ENCODE measurements at regions not wholly inside any gene's neighbourhood (a gene's known extent, or its start where the extent isn't known, plus 50 kb on each side); places are given as distances from the start of the nearest gene placed in this dataset.

- FAIRE-seq (no peak), ATAC-seq (no peak), DNase-seq (ENCODE audit: low read depth in 1 of 2, low spot score in 1 of 2) (no peak)
- TF ChIP-seq RFX5 (IDR thresholded peaks at IDR 0.05) (no peak), MAFK (IDR thresholded peaks at IDR 0.05; ENCODE audit: partially characterized antibody) (no peak), MAZ (IDR thresholded peaks at IDR 0.05; ENCODE audit: borderline replicate concordance, low read depth, low read length) (no peak)
- ChIA-PET CTCF (no interaction called here), POLR2A (no interaction called here)
- Histone ChIP-seq H3K9me3 (no peaks in the 10 kb centered on the region), H3K4me3 (no peak overlapping the region), H3K4me2 (no peak overlapping the region), H3K27ac (no peak overlapping the region), H3K4me1 (no peaks in the 10 kb centered on the region)
- WGBS (ENCODE audit: missing lambda C conversion rate): 42% methylated on average over 2 of the region's 2 CpGs
Measured at GRCh38 chr13:68292601-68293000, 1062.5 kb upstream of the PCDH9 start.

GRCh38 chr13:68291595-68291994 lies 1061.5 kb upstream of the PCDH9 start:
- no peak overlapping the region for H3K4me3 ChIP-seq
- H3K27ac ChIP-seq: no peak overlapping the region
- no peak overlapping the region for H3K4me2 ChIP-seq
- FAIRE-seq: no peak
- CTCF ChIA-PET: no interaction called here
- POLR2A ChIA-PET: no interaction called here
- TF ChIP-seq NR3C1 (IDR thresholded peaks at IDR 0.05): no peak
- no peak for TF ChIP-seq PHF8 (IDR thresholded peaks at IDR 0.05; ENCODE audit: borderline replicate concordance, low read depth)
- no peak for TF ChIP-seq BHLHE40 (IDR thresholded peaks at IDR 0.05; ENCODE audit: low read depth, low read length)
- 34% methylated on average over 3 of the region's 4 CpGs for WGBS (ENCODE audit: missing lambda C conversion rate)
- DNase-seq (ENCODE audit: low read depth in 1 of 2, low spot score in 1 of 2): no peak
- ATAC-seq: no peak
- no peaks in the 10 kb centered on the region for H3K9me3 ChIP-seq
- H3K4me1 ChIP-seq: no peaks in the 10 kb centered on the region

GRCh38 chr13:68275758-68276157 lies 1045.6 kb upstream of the PCDH9 start:
- Histone ChIP-seq H3K4me3 (no peak overlapping the region), H3K9me3 (no peaks in the 10 kb centered on the region), H3K4me1 (no peaks in the 10 kb centered on the region), H3K4me2 (no peak overlapping the region), H3K27ac (no peak overlapping the region)
- FAIRE-seq: no peak
- WGBS (ENCODE audit: missing lambda C conversion rate): 90% methylated on average over 1 of the region's 1 CpG
- ATAC-seq: no peak
- DNase-seq (ENCODE audit: low read depth in 1 of 2, low spot score in 1 of 2): no peak
- TF ChIP-seq BHLHE40 (IDR thresholded peaks at IDR 0.05; ENCODE audit: low read depth, low read length) (no peak), SMC3 (IDR thresholded peaks at IDR 0.05) (no peak), EHF (CRISPR knock-in tag; IDR thresholded peaks at IDR 0.05) (no peak), FOXS1 (CRISPR knock-in tag; IDR thresholded peaks at IDR 0.05) (no peak), ZFP36 (IDR thresholded peaks at IDR 0.05; ENCODE audit: borderline replicate concordance, partially characterized antibody) (no peak), CBX8 (IDR thresholded peaks at IDR 0.05) (no peak), REST (IDR thresholded peaks at IDR 0.05) (no peak), EHMT2 (IDR thresholded peaks at IDR 0.05; ENCODE audit: low read depth) (no peak), USF2 (IDR thresholded peaks at IDR 0.05) (no peak), ZSCAN20 (CRISPR knock-in tag; IDR thresholded peaks at IDR 0.05) (no peak), EP300 (IDR thresholded peaks at IDR 0.05) (no peak), HES2 (IDR thresholded peaks at IDR 0.05) (no peak), RFX5 (IDR thresholded peaks at IDR 0.05) (no peak), JUNB (IDR thresholded peaks at IDR 0.05) (no peak), POLR2A (IDR thresholded peaks at IDR 0.05; ENCODE audit: low read length) (no peak), HOXB13 (CRISPR knock-in tag; IDR thresholded peaks at IDR 0.05; ENCODE audit: low read depth) (no peak), ELK1 (IDR thresholded peaks at IDR 0.05; ENCODE audit: low read depth, low read length) (no peak)
- ChIA-PET POLR2A (no interaction called here), CTCF (no interaction called here)
